ENCODE measurements at regions not wholly inside any gene's neighbourhood (a gene's known extent, or its start where the extent isn't known, plus 50 kb on each side); places are given as distances from the start of the nearest gene placed in this dataset.

DNA sequence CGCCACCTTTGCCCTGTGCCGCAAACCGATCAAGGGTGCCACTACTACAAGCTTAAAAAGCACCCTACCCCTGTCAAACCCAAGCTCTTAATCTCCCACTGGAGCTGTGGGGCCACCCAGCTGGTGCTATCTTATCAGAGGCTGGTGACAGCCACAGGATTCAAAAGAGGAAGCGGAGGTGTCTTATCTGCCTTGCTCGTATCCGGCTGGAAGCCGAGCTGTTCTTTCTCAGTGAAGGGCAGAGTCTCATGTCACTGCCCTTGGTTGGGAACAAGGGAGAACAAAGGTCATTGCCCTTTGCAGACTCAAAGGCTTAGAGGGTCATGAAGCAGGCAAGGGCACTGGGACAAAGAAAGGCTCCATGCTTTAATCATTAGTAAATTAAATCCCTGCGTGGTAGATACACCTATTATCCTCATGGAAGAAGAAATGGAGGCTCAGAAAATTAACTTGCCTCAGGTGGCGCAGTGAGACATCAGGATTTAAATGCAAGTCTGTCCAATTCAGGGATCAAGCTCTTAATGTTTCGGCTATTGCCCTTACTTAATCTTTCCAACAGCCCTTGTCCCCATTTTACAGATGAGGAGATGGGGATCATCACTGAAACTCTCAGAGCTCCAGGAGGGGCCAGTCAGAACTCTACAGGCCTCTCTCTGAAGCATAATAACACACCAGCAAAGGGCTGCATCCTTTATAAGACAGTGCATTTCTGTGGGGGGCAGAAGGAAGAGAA is 360.0 kb upstream of the PROK2 start:
- TF ChIP-seq POLR2A (IDR thresholded peaks at IDR 0.05) = no peak
- TF ChIP-seq, protein P1, sequence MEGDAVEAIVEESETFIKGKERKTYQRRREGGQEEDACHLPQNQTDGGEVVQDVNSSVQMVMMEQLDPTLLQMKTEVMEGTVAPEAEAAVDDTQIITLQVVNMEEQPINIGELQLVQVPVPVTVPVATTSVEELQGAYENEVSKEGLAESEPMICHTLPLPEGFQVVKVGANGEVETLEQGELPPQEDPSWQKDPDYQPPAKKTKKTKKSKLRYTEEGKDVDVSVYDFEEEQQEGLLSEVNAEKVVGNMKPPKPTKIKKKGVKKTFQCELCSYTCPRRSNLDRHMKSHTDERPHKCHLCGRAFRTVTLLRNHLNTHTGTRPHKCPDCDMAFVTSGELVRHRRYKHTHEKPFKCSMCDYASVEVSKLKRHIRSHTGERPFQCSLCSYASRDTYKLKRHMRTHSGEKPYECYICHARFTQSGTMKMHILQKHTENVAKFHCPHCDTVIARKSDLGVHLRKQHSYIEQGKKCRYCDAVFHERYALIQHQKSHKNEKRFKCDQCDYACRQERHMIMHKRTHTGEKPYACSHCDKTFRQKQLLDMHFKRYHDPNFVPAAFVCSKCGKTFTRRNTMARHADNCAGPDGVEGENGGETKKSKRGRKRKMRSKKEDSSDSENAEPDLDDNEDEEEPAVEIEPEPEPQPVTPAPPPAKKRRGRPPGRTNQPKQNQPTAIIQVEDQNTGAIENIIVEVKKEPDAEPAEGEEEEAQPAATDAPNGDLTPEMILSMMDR (IDR thresholded peaks at IDR 0.05) = no peak
